Thoracic aorta (tissue), 2 donors: ENCODE measurements at regions not wholly inside any gene's neighbourhood (a gene's known extent, or its start where the extent isn't known, plus 50 kb on each side); places are given as distances from the start of the nearest gene placed in this dataset.

Experiments used
- ATAC-seq: fragments of 150-250 bp; one replicate; pipeline ENCODE4 v1.8.0; 2017; ENCODE audit warnings: low read depth; ENCODE audit not compliant: insufficient number of reproducible peaks, low FRiP score
- DNase-seq: peaks from one replicate; pipeline ENCODE4 v3.0.0-alpha.2; 2020; ENCODE audit warnings: low spot score
- H3K27ac ChIP-seq, 2 donors: fragments of 200-600 bp; sonication (generic); 1 replicate in 1 of 2; 2 replicates in 1 of 2; pipeline ENCODE4 v1.5.1; 2016; ENCODE audit warnings: mild to moderate bottlenecking in 2 of 2, moderate library complexity in 2 of 2
- H3K27me3 ChIP-seq: fragments of 200-600 bp; sonication (generic); replicated peaks from 2 replicates; pipeline ENCODE4 v1.6.0; 2016; ENCODE audit warnings: mild to moderate bottlenecking; ENCODE audit not compliant: insufficient read depth
- H3K36me3 ChIP-seq: fragments of 200-600 bp; sonication (generic); one replicate; pipeline ENCODE4 v1.5.1; 2016
- H3K4me1 ChIP-seq, 2 donors: fragments of 200-600 bp; sonication (generic); 1 replicate in 1 of 2; 2 replicates in 1 of 2; pipeline versions ENCODE4 v1.5.1 to v1.6.0; 2016; ENCODE audit warnings: low read depth in 2 of 2, mild to moderate bottlenecking in 1 of 2; ENCODE audit not compliant: control insufficient read depth in 1 of 2
- H3K4me3 ChIP-seq: fragments of 200-600 bp; sonication (generic); 2 replicates; pipeline ENCODE4 v1.5.1; 2016; ENCODE audit warnings: mild to moderate bottlenecking
- H3K9me3 ChIP-seq: fragments of 200-600 bp; sonication (generic); 2 replicates; pipeline ENCODE4 v1.5.1; 2016
- TF ChIP-seq, protein P1 (sequence below): fragments of 200-600 bp; sonication (generic); IDR thresholded peaks from one replicate; pipeline ENCODE4 v1.5.1; 2019; ENCODE audit warnings: antibody characterized with exemption

DNA sequence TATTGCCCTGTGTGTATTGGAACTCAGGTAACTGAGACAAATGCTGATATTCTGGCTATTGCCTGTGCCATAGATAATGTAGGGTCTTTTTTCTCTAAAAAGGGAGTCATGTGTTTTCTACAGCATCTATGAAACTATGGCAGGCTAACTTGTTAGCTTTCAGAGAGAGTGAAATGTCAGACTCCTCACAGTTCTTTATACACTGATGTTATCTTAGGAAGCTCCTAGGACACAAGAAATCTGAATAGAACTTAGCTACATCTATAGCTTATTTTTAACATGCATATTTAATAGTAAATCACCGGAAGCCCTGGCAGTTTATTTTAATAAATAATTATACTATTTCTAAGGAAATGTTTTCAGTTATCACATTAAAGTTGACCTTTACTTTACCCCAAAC is 369.6 kb downstream of the NAF1 start:
- TF ChIP-seq, protein P1, sequence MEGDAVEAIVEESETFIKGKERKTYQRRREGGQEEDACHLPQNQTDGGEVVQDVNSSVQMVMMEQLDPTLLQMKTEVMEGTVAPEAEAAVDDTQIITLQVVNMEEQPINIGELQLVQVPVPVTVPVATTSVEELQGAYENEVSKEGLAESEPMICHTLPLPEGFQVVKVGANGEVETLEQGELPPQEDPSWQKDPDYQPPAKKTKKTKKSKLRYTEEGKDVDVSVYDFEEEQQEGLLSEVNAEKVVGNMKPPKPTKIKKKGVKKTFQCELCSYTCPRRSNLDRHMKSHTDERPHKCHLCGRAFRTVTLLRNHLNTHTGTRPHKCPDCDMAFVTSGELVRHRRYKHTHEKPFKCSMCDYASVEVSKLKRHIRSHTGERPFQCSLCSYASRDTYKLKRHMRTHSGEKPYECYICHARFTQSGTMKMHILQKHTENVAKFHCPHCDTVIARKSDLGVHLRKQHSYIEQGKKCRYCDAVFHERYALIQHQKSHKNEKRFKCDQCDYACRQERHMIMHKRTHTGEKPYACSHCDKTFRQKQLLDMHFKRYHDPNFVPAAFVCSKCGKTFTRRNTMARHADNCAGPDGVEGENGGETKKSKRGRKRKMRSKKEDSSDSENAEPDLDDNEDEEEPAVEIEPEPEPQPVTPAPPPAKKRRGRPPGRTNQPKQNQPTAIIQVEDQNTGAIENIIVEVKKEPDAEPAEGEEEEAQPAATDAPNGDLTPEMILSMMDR, result no peak
- Histone ChIP-seq H3K27ac (no peak overlapping the region), H3K4me1 (no peaks in the 10 kb centered on the region), H3K9me3 (no peaks in the 10 kb centered on the region), H3K36me3 (no peaks in the 10 kb centered on the region), H3K4me3 (no peak overlapping the region), H3K27me3 (no peaks in the 10 kb centered on the region)
- no peak for DNase-seq
- ATAC-seq, result no peak

DNA sequence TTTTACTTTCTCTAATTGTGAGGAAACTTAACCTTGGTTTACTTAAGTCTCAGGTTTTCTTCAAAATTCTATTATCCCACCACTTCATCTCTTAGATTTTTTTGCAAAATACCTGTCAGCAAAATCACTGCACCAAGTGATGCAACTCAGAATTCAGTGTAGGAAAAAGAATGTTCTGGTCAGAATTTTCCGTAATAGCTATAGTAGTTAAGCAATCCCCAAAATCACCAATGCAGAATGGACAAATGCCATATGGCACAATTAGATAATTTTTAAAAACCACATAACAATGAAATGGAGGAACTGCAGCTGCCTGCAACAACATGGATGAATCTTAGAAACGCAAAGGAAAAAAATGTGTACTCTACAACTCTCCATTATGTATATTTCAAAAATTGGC is 373.1 kb downstream of the NAF1 start:
- Histone ChIP-seq H3K4me3 (no peak overlapping the region), H3K36me3 (no peaks in the 10 kb centered on the region), H3K27me3 (no peaks in the 10 kb centered on the region), H3K9me3 (no peaks in the 10 kb centered on the region), H3K4me1 (no peaks in the 10 kb centered on the region), H3K27ac (no peak overlapping the region)
- DNase-seq (no peak), ATAC-seq (no peak)
- TF ChIP-seq, protein P1, result no peak

DNA sequence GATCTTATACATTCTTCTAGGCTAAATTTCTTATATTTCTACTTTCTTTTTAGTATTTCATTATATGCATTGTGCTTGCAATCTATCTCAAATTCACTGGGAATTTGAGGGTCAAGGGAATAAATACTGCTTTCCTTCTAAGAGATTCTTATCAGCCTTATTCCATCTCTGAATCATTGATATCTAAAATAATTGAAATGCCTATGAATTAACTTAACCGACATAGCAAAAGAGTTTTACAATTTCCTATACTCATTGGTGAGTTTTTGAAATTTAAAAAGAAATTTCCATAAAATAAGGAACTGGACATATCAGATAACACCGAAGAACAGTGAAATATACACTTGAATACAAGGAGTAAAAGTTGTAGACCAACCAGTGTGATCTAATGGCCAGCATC is 373.7 kb downstream of the NAF1 start:
- no peaks in the 10 kb centered on the region for H3K9me3 ChIP-seq
- H3K4me1 ChIP-seq, result no peaks in the 10 kb centered on the region
- no peak overlapping the region for H3K27ac ChIP-seq
- DNase-seq (no peak), ATAC-seq (no peak)
- TF ChIP-seq, protein P1, result no peak
- no peaks in the 10 kb centered on the region for H3K36me3 ChIP-seq
- H3K4me3 ChIP-seq, result no peak overlapping the region
- no peaks in the 10 kb centered on the region for H3K27me3 ChIP-seq

DNA sequence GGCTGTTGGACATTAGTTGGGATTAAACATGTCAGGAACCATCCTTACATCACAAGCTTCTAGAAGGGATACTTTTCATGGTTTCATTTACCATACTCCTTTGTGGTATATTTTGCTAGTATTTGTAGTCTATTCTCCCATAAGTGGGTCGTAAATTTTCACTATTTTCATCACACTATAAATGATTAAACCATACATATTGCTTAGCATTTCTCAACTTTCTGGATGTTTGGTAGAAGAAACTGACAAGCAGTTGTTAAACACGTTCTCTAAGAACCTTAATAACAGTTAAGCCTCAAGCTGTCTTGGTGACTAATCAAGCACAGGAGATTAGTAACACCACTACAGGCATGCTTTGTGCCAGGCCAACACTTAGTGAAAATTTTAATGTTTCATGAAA is 375.5 kb downstream of the NAF1 start:
- H3K4me3 ChIP-seq, result no peak overlapping the region
- H3K27ac ChIP-seq, result no peak overlapping the region
- TF ChIP-seq, protein P1, result no peak
- H3K36me3 ChIP-seq, result no peaks in the 10 kb centered on the region
- H3K4me1 ChIP-seq, result no peaks in the 10 kb centered on the region
- H3K27me3 ChIP-seq, result no peaks in the 10 kb centered on the region
- no peak for DNase-seq
- no peak for ATAC-seq
- no peaks in the 10 kb centered on the region for H3K9me3 ChIP-seq

DNA sequence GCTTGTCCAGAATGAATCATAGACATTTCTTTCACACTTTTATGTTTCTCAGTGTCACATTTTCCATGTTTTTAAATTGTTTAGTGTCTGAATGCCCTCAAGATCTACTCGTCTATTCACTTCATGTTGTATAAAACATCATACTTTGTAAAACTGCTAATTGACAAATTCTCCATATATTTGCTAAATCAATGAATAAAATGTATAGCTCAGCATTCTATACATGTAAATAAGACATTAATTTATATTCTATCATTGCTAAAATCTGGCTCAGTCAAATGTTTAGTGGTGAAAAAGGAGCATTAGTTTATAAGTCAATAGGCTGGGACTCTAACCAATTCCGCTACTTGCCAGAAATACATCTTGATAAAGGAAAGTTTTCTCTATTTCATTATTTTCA is 379.6 kb downstream of the NAF1 start:
- ATAC-seq (no peak), DNase-seq (no peak)
- Histone ChIP-seq H3K9me3 (no peaks in the 10 kb centered on the region), H3K36me3 (no peaks in the 10 kb centered on the region), H3K4me3 (no peak overlapping the region), H3K4me1 (no peaks in the 10 kb centered on the region), H3K27me3 (no peaks in the 10 kb centered on the region), H3K27ac (no peak overlapping the region)
- TF ChIP-seq, protein P1, result no peak
